ENCODE measurements at regions not wholly inside any gene's neighbourhood (a gene's known extent, or its start where the extent isn't known, plus 50 kb on each side); places are given as distances from the start of the nearest gene placed in this dataset.

DNA sequence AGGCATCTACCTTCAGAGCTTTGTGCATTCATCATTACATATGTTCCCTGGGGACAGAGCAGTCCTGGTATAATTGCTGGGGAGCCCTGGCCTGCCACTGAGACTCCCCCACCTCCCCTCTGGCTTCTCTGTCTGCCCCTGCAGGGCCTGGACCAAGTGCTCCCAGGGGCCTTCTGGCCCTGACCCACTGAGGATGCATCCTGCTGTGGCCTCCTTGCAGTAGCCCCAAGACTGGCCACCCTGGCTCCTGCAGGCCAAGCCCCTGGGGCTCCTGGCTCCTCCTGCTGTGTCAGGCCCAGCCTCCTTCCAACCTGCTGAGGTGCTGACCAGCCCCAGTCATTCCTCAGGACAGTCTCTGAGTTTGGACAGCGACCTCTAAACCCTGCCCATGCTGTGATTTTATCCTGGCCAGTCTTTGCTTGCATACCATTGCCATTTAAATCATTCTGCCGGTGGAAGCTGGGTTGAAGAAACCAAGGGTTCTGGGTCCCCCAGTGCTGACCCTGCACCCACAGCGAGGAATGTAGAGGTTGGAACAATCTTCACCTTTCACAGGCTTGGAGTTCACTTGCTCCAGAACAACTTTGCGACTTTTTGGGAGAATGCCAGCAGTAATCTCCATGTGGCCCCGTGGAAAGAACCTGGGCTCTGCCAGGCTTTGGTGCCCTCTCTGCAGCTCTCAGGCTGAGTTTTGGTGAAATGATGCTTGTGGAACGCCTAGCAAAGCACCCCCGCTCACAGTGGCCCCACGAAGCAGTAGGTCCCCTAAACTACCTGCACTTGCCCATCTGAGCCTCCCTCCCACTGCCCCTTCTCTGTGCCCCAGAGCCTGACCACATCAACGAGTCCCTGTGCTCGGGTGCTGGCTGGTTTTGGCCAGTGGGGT, 167.3 kb upstream of the GLI2 start:
- Mint-ChIP-seq H3K4me3 (ENCODE audit: unreplicated experiment) (no peak overlapping the region), H3K4me1 (ENCODE audit: low read depth) (peaks cover 42% of the 10 kb centered on the region), H3K9me3 (ENCODE audit: low read depth) (no peaks in the 10 kb centered on the region), H3K36me3 (ENCODE audit: low read depth) (no peaks in the 10 kb centered on the region), H3K27ac (ENCODE audit: unreplicated experiment) (no peak overlapping the region), H3K27me3 (ENCODE audit: low read depth) (peaks cover 17% of the 10 kb centered on the region)
- DNase-seq (ENCODE audit: low spot score): peak; percentile 83
- TF ChIP-seq, protein P1, sequence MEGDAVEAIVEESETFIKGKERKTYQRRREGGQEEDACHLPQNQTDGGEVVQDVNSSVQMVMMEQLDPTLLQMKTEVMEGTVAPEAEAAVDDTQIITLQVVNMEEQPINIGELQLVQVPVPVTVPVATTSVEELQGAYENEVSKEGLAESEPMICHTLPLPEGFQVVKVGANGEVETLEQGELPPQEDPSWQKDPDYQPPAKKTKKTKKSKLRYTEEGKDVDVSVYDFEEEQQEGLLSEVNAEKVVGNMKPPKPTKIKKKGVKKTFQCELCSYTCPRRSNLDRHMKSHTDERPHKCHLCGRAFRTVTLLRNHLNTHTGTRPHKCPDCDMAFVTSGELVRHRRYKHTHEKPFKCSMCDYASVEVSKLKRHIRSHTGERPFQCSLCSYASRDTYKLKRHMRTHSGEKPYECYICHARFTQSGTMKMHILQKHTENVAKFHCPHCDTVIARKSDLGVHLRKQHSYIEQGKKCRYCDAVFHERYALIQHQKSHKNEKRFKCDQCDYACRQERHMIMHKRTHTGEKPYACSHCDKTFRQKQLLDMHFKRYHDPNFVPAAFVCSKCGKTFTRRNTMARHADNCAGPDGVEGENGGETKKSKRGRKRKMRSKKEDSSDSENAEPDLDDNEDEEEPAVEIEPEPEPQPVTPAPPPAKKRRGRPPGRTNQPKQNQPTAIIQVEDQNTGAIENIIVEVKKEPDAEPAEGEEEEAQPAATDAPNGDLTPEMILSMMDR (IDR thresholded peaks at IDR 0.05): no peak

DNA sequence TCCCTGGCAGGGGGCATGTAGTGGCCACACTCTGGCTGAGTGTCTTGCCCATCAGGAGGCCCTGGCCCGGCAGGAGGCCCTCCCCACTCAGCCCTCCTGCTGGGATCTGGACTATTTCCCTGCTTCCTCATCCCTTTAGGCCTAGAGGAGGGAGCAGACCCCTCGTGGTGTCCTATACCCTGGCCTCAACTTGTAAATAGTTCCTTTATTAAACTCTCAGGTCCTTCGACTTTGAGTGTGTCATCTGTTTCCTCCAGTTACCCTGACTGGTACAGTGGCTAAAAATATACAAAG, 166.7 kb upstream of the GLI2 start:
- H3K27me3 Mint-ChIP-seq (ENCODE audit: low read depth): peaks cover 18% of the 10 kb centered on the region
- TF ChIP-seq, protein P1 (IDR thresholded peaks at IDR 0.05): no peak
- H3K4me3 Mint-ChIP-seq (ENCODE audit: unreplicated experiment): no peak overlapping the region
- DNase-seq (ENCODE audit: low spot score): no peak
- H3K4me1 Mint-ChIP-seq (ENCODE audit: low read depth): peaks cover 42% of the 10 kb centered on the region
- no peaks in the 10 kb centered on the region for H3K36me3 Mint-ChIP-seq (ENCODE audit: low read depth)
- H3K27ac Mint-ChIP-seq (ENCODE audit: unreplicated experiment): no peak overlapping the region
- no peaks in the 10 kb centered on the region for H3K9me3 Mint-ChIP-seq (ENCODE audit: low read depth)

DNA sequence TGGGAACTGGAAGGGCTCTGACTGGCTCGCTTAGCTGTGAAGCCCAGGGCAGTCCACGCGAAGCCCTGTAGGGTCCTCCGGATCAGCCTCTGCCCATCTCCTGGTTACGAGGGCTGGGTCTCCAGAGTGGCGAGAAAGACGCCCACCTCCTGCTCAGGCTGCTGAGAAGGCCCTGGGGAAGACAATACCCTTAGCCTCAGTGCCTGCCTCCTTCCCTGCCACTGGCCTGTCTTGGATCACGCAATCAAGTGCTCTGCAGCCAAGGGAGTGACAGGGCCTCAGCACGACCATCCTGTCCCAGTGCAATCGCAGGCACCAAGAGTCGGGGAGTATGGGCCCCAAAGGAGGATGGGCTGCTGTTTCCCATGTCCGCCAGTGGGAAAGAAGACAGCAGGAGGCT, 165.7 kb upstream of the GLI2 start:
- Mint-ChIP-seq H3K36me3 (ENCODE audit: low read depth) (no peaks in the 10 kb centered on the region), H3K27me3 (ENCODE audit: low read depth) (peaks cover 21% of the 10 kb centered on the region), H3K4me1 (ENCODE audit: low read depth) (peaks cover 42% of the 10 kb centered on the region), H3K27ac (ENCODE audit: unreplicated experiment) (no peak overlapping the region), H3K9me3 (ENCODE audit: low read depth) (no peaks in the 10 kb centered on the region), H3K4me3 (ENCODE audit: unreplicated experiment) (no peak overlapping the region)
- peak; percentile 67 for DNase-seq (ENCODE audit: low spot score)
- TF ChIP-seq, protein P1 (IDR thresholded peaks at IDR 0.05): no peak

DNA sequence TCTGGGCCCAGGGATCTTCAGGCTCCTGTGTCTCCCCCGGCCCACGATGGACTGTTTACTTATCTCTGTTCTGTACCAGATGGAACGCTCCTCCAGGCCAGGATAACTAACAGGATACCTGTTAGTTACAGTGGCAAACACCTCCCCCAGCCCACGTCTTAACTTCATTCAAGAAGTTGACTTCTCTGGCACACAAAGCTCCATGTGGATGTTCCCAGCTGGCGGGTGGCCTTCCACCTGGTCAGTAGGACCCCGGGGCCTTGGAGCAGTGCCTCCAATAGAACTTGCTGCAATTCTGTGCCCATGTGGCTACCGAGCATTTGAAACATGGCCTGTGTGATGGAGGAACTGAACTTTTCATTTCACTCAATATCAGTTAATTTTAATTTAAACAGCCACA, 165.1 kb upstream of the GLI2 start:
- H3K4me1 Mint-ChIP-seq (ENCODE audit: low read depth): peaks cover 40% of the 10 kb centered on the region
- H3K4me3 Mint-ChIP-seq (ENCODE audit: unreplicated experiment): no peak overlapping the region
- peak; percentile 66 for DNase-seq (ENCODE audit: low spot score)
- H3K27me3 Mint-ChIP-seq (ENCODE audit: low read depth): peaks cover 22% of the 10 kb centered on the region
- no peak overlapping the region for H3K27ac Mint-ChIP-seq (ENCODE audit: unreplicated experiment)
- TF ChIP-seq, protein P1 (IDR thresholded peaks at IDR 0.05): no peak
- H3K9me3 Mint-ChIP-seq (ENCODE audit: low read depth): no peaks in the 10 kb centered on the region
- H3K36me3 Mint-ChIP-seq (ENCODE audit: low read depth): no peaks in the 10 kb centered on the region

DNA sequence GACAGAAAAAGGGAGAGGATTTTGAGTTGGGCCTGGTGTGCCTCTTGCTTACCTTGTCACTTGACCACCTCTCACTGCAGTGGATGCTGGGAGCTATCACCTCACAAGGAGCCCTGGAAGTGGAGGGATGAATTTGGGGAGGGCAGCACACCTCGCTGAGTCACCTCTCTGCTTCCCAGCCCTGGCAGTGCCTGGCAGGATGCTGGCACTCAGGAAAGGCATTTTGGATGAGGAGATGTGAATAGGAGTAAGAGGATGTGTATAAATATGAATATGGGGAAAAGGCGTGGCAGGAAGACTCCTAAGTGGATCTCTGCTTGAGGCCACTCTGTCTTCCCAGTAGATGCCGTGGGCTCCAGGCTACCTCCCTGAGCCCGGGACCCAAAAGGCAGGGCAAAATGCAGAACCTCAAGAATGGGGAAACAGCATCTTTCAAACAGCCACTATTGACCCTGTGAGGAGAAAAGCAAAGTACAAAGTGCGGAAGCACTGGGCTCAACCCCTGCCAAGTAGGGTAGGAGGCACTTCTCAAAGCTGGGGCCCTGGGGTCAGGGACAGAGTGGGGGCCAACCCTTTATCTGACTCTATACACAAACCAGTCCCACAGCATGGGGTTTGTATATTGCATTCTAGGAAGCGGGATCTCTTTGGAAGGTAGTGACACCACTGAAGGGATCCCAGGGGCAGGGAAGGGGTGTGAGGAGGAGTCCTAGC, 164.5 kb upstream of the GLI2 start:
- DNase-seq (ENCODE audit: low spot score): peak; percentile 39
- peaks cover 20% of the 10 kb centered on the region for H3K27me3 Mint-ChIP-seq (ENCODE audit: low read depth)
- H3K36me3 Mint-ChIP-seq (ENCODE audit: low read depth): no peaks in the 10 kb centered on the region
- TF ChIP-seq, protein P1 (IDR thresholded peaks at IDR 0.05): no peak
- H3K27ac Mint-ChIP-seq (ENCODE audit: unreplicated experiment): no peak overlapping the region
- H3K4me1 Mint-ChIP-seq (ENCODE audit: low read depth): peaks cover 34% of the 10 kb centered on the region
- H3K4me3 Mint-ChIP-seq (ENCODE audit: unreplicated experiment): no peak overlapping the region
- no peaks in the 10 kb centered on the region for H3K9me3 Mint-ChIP-seq (ENCODE audit: low read depth)
